GM12878 (cell line): ENCODE measurements at regions not wholly inside any gene's neighbourhood (a gene's known extent, or its start where the extent isn't known, plus 50 kb on each side); places are given as distances from the start of the nearest gene placed in this dataset.

Experiments used
- ATAC-seq: fragments of 200-7000 bp; cut with Tn5 transposase; 3 replicates; pipeline ENCODE4 v1.9.1; 2020; ENCODE audit warnings: mild to moderate bottlenecking, moderate library complexity
- BruUV-seq: library from RNA; stranded (reverse); fragments of 400-500 nt; replicated peaks from 2 replicates; lab custom pipeline; 2021; lab: Mats Ljungman, UMichigan
- CTCF ChIA-PET: fragments of 300-600 bp; sonication (Branson Sonifier 250); formaldehyde crosslinking; extraction: SDS; loops from one replicate; lab custom pipeline; 2021; ENCODE audit warnings: inconsistent platforms; lab: Yijun Ruan, JAX
- POLR2A ChIA-PET: fragments of 350-600 bp; formaldehyde crosslinking; extraction: SDS; loops from one replicate; lab custom pipeline; 2021; ENCODE audit warnings: inconsistent platforms; lab: Charles Lee
- RAD21 ChIA-PET: fragments of 300-600 bp; sonication (Branson Sonifier 250); formaldehyde crosslinking; loops from one replicate; lab custom pipeline; 2023; ENCODE audit warnings: antibody characterized with exemption; ENCODE audit not compliant: unreplicated experiment; lab: Charles Lee
- SMC1A ChIA-PET: fragments of 300-600 bp; sonication (Branson Sonifier 250); formaldehyde crosslinking; loops from one replicate; lab custom pipeline; 2023; ENCODE audit not compliant: unreplicated experiment, uncharacterized antibody; lab: Charles Lee
- DNase-seq: peaks from one replicate; pipeline ENCODE4 v3.0.0-alpha.2; 2011; ENCODE audit warnings: low read depth, low spot score
- FAIRE-seq: peaks from 3 replicates; lab custom pipeline; 2011; peaks lifted over from hg19 to GRCh38; lab: Jason Lieb, UNC
- H2AFZ ChIP-seq: 2 replicates; pipeline ENCODE4 v1.6.0; 2011; ENCODE audit warnings: low read depth, low read length, control low read depth; ENCODE audit not compliant: control insufficient read depth
- H3K27ac ChIP-seq: 2 replicates; pipeline ENCODE4 v1.5.1; 2011; ENCODE audit warnings: control low read depth; ENCODE audit not compliant: control insufficient read depth, insufficient read depth
- H3K27me3 ChIP-seq, 2 experiments: replicated peaks in 1 of 2; 2 replicates each; pipeline versions ENCODE4 v1.6.0 to v1.6.1; 2011; ENCODE audit warnings: low read length in 1 of 2; ENCODE audit not compliant: control insufficient read depth in 2 of 2, insufficient read depth in 2 of 2
- H3K36me3 ChIP-seq, 2 experiments: 2 replicates each; pipeline ENCODE4 v1.5.1; 2011; ENCODE audit warnings: low read length in 1 of 2; ENCODE audit not compliant: control insufficient read depth in 2 of 2, insufficient read depth in 2 of 2
- H3K4me1 ChIP-seq: 2 replicates; pipeline ENCODE4 v1.6.1; 2011; ENCODE audit warnings: mild to moderate bottlenecking, low read length, moderate library complexity, mixed read lengths; ENCODE audit not compliant: control insufficient read depth, insufficient read depth
- H3K4me2 ChIP-seq: 2 replicates; pipeline ENCODE4 v1.6.0; 2011; ENCODE audit warnings: control low read depth; ENCODE audit not compliant: control insufficient read depth, insufficient read depth
- H3K4me3 ChIP-seq: fragments of 200-600 bp; sonication (generic); 2 replicates; pipeline ENCODE4 v1.5.1; 2016
- H3K79me2 ChIP-seq: 2 replicates; pipeline ENCODE4 v1.6.0; 2011; ENCODE audit warnings: low read length; ENCODE audit not compliant: control insufficient read depth, insufficient read depth
- H3K9ac ChIP-seq: 2 replicates; pipeline ENCODE4 v1.8.0; 2011; ENCODE audit warnings: low read length, control low read depth, mixed read lengths; ENCODE audit not compliant: control insufficient read depth, insufficient read depth
- H3K9me3 ChIP-seq: replicated peaks from 3 replicates; pipeline ENCODE4 v1.5.1; 2011; ENCODE audit warnings: mild to moderate bottlenecking, low read length; ENCODE audit not compliant: control insufficient read depth, insufficient read depth
- H4K20me1 ChIP-seq: 2 replicates; pipeline ENCODE4 v1.6.0; 2011; ENCODE audit not compliant: control insufficient read depth, insufficient read depth
- CHD1 ChIP-seq: IDR thresholded peaks from 2 replicates; pipeline ENCODE4 v1.6.1; 2012; ENCODE audit warnings: low read depth, low read length, improper control_type of control experiment
- GABPA ChIP-seq: IDR thresholded peaks from 2 replicates; pipeline ENCODE4 v1.6.1; 2014; ENCODE audit warnings: antibody characterized with exemption, low read depth, mild to moderate bottlenecking, inconsistent platforms
- JUND ChIP-seq: IDR thresholded peaks from 2 replicates; pipeline ENCODE4 v1.6.1; 2012; ENCODE audit warnings: low read depth, mild to moderate bottlenecking, low read length, improper control_type of control experiment, moderate library complexity
- KLF5 ChIP-seq: fragments of 450-650 bp; IDR thresholded peaks from 2 replicates; pipeline ENCODE4 v1.6.1; 2014; ENCODE audit warnings: mild to moderate bottlenecking; ENCODE audit not compliant: partially characterized antibody
- MEF2A ChIP-seq: IDR thresholded peaks from 2 replicates; pipeline ENCODE4 v1.6.1; 2011; ENCODE audit warnings: low read depth, mild to moderate bottlenecking, low read length, moderate library complexity; ENCODE audit not compliant: insufficient read depth
- MEF2B ChIP-seq: fragments of 450-650 bp; IDR thresholded peaks from 2 replicates; pipeline ENCODE4 v1.6.1; 2018; ENCODE audit warnings: mild to moderate bottlenecking, moderate library complexity; ENCODE audit not compliant: partially characterized antibody, poor library complexity, severe bottlenecking
- POLR2AphosphoS2 ChIP-seq: IDR thresholded peaks from 2 replicates; pipeline ENCODE4 v1.6.1; 2011; ENCODE audit warnings: low read depth, mild to moderate bottlenecking, low read length, improper control_type of control experiment, moderate library complexity
- RELA ChIP-seq: fragments of 450-650 bp; IDR thresholded peaks from 2 replicates; pipeline ENCODE4 v1.8.0; 2014; ENCODE audit warnings: borderline replicate concordance; ENCODE audit not compliant: partially characterized antibody
- SIX5 ChIP-seq: IDR thresholded peaks from 2 replicates; pipeline ENCODE4 v1.6.1; 2011; ENCODE audit warnings: mild to moderate bottlenecking, low read depth, low read length, moderate library complexity; ENCODE audit not compliant: severe bottlenecking
- SMAD5 ChIP-seq: IDR thresholded peaks from 2 replicates; pipeline ENCODE4 v1.6.1; 2016; ENCODE audit warnings: antibody characterized with exemption, low read depth
- SUZ12 ChIP-seq: fragments of 200-600 bp; sonication (generic); IDR thresholded peaks from one replicate; pipeline ENCODE4 v1.6.1; 2018; ENCODE audit warnings: antibody characterized with exemption, mild to moderate bottlenecking; ENCODE audit not compliant: unreplicated experiment
- TCF7 ChIP-seq: IDR thresholded peaks from 2 replicates; pipeline ENCODE4 v1.6.1; 2014; ENCODE audit warnings: antibody characterized with exemption, borderline replicate concordance
- ZBTB40 ChIP-seq: fragments of 450-650 bp; IDR thresholded peaks from 2 replicates; pipeline ENCODE4 v1.6.1; 2016; ENCODE audit warnings: mild to moderate bottlenecking, moderate library complexity, borderline replicate concordance
- WGBS: methylation state at CpG from one replicate; pipeline ENCODE4 v1.1.6; 2016; ENCODE audit warnings: low lambda C conversion rate; ENCODE audit not compliant: insufficient replicate concordance, insufficient coverage; ENCODE audit errors: missing lambda C conversion rate; 5-methylcytosine and 5-hydroxymethylcytosine counted together
- in situ Hi-C: fragments of 300-500 bp; cut with MboI; formaldehyde crosslinking; loops from 9 replicates; pipeline ENCODE4 v1.14.3; 2018; ENCODE audit warnings: mixed read lengths
- intact Hi-C: fragments of 100-400 bp; cut with micrococcal nuclease; formaldehyde crosslinking; loops from one replicate; pipeline ENCODE4 v1.14.2; 2022; ENCODE audit not compliant: unreplicated experiment
- TF ChIP-seq, protein P1 (sequence below): IDR thresholded peaks from 2 replicates; pipeline ENCODE4 v1.6.1; 2012; ENCODE audit warnings: mild to moderate bottlenecking, low read depth, low read length
- TF ChIP-seq, protein P2 (sequence below): IDR thresholded peaks from 2 replicates; pipeline ENCODE4 v1.6.1; 2011; ENCODE audit warnings: borderline replicate concordance, low read depth, mild to moderate bottlenecking, moderate library complexity, mixed read lengths, low read length; ENCODE audit not compliant: insufficient read depth; ENCODE audit errors: extremely low read length

DNA sequence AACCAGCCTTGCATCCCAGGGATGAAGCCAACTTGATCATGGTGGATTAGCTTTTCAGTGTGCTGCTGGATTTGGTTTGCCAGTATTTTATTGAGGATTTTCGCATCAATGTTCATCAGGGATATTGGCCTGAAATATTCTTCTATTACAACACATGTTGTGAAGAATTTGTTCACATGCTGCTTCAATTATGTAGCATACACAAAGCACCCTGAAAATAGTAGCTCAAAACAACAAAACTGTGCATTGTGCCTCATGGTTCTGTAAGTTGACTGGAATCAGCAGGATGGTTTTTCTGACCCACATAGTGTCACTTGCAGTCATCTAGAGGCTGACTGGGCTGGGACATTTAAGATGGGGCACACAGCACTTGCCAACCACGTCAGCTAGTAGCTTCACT, 193.9 kb downstream of the SYK start:
- no TSS peak for BruUV-seq
- SMC1A ChIA-PET = interaction anchor here (0.6 kb wide), 1 partner anchor 876 kb away, joined by 3 read pairs; no protein-coding TSS in a partner anchor
- H3K36me3 ChIP-seq = no peaks in the 10 kb centered on the region
- H3K79me2 ChIP-seq = no peaks in the 10 kb centered on the region
- H3K27me3 ChIP-seq = no peaks in the 10 kb centered on the region
- no peak overlapping the region for H3K4me3 ChIP-seq
- no peak for DNase-seq
- H3K27ac ChIP-seq = no peak overlapping the region
- no peak overlapping the region for H3K4me2 ChIP-seq
- WGBS = 25% methylated on average over 2 of the region's 2 CpGs
- no peaks in the 10 kb centered on the region for H4K20me1 ChIP-seq
- TF ChIP-seq SMAD5 (no peak), JUND (no peak), CHD1 (no peak), SIX5 (no peak), GABPA (no peak), SUZ12 (no peak), KLF5 (no peak), ZBTB40 (no peak), TCF7 (no peak), MEF2A (no peak), RELA (no peak), MEF2B (no peak), POLR2AphosphoS2 (no peak)
- TF ChIP-seq, protein P1, sequence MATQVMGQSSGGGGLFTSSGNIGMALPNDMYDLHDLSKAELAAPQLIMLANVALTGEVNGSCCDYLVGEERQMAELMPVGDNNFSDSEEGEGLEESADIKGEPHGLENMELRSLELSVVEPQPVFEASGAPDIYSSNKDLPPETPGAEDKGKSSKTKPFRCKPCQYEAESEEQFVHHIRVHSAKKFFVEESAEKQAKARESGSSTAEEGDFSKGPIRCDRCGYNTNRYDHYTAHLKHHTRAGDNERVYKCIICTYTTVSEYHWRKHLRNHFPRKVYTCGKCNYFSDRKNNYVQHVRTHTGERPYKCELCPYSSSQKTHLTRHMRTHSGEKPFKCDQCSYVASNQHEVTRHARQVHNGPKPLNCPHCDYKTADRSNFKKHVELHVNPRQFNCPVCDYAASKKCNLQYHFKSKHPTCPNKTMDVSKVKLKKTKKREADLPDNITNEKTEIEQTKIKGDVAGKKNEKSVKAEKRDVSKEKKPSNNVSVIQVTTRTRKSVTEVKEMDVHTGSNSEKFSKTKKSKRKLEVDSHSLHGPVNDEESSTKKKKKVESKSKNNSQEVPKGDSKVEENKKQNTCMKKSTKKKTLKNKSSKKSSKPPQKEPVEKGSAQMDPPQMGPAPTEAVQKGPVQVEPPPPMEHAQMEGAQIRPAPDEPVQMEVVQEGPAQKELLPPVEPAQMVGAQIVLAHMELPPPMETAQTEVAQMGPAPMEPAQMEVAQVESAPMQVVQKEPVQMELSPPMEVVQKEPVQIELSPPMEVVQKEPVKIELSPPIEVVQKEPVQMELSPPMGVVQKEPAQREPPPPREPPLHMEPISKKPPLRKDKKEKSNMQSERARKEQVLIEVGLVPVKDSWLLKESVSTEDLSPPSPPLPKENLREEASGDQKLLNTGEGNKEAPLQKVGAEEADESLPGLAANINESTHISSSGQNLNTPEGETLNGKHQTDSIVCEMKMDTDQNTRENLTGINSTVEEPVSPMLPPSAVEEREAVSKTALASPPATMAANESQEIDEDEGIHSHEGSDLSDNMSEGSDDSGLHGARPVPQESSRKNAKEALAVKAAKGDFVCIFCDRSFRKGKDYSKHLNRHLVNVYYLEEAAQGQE = no peak
- TF ChIP-seq, protein P2, sequence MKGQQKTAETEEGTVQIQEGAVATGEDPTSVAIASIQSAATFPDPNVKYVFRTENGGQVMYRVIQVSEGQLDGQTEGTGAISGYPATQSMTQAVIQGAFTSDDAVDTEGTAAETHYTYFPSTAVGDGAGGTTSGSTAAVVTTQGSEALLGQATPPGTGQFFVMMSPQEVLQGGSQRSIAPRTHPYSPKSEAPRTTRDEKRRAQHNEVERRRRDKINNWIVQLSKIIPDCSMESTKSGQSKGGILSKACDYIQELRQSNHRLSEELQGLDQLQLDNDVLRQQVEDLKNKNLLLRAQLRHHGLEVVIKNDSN = no peak
- TF ChIP-seq, all 136 proteins: peak for 0
- in situ Hi-C loops (no loop called here), intact Hi-C loops (no loop called here)
- Histone ChIP-seq H3K9me3 (no peaks in the 10 kb centered on the region; the same call in 2 of the 3 replicates), H3K9ac (no peak overlapping the region), H3K4me1 (no peaks in the 10 kb centered on the region), H2AFZ (no peak overlapping the region)
- RAD21 ChIA-PET = no interaction called here
- no peak for ATAC-seq
- POLR2A ChIA-PET = no interaction called here
- CTCF ChIA-PET = no interaction called here
- no peak for FAIRE-seq
